ENCODE measurements at regions not wholly inside any gene's neighbourhood (a gene's known extent, or its start where the extent isn't known, plus 50 kb on each side); places are given as distances from the start of the nearest gene placed in this dataset.

GRCh38 chr7:42617071-42617765, 294.7 kb downstream of the C7orf25 start:
- H3K36me3 Mint-ChIP-seq (ENCODE audit: insufficient read depth in 1 of 3, low read depth in 3 of 3): no peaks in the 10 kb centered on the region
- no peak overlapping the region for H4K8ac ChIP-seq (replicated peaks; ENCODE audit: insufficient read length, low read depth, low read length)
- DNase-seq: no peak
- H3K14ac ChIP-seq (ENCODE audit: insufficient read depth, low read length): no peak overlapping the region; the same call in 1 of the 2 replicates
- H2BK5ac ChIP-seq (ENCODE audit: insufficient read length, low read length): no peak overlapping the region
- no peaks in the 10 kb centered on the region for H3K27me3 ChIP-seq (ENCODE audit: insufficient read depth, low read length)
- no peaks in the 10 kb centered on the region for H3K79me1 ChIP-seq (ENCODE audit: insufficient read depth, low read depth, low read length, poor library complexity, severe bottlenecking)
- H2BK120ac ChIP-seq (ENCODE audit: low read depth, low read length, poor library complexity, severe bottlenecking): no peak overlapping the region
- H3K56ac ChIP-seq (ENCODE audit: insufficient read length, low read depth, low read length): no peak overlapping the region
- no peak overlapping the region for H3K27ac Mint-ChIP-seq
- H3K27ac ChIP-seq (ENCODE audit: insufficient read length, low read depth, low read length): no peak overlapping the region
- H3K27me3 Mint-ChIP-seq (ENCODE audit: low read depth): no peaks in the 10 kb centered on the region; the same call in 1 of the 2 replicates
- no CpG with 5 or more reads among the region's 6 CpGs for WGBS (ENCODE audit: extremely low coverage, insufficient read length, low lambda C conversion rate)
- no peak overlapping the region for H4K91ac ChIP-seq (ENCODE audit: insufficient read length, low read depth, low read length)
- H3K9ac ChIP-seq (ENCODE audit: extremely low read depth, insufficient read length, low read length): no peak overlapping the region
- no peak for TF ChIP-seq CTCF (conservative IDR thresholded peaks at IDR 0.05)
- H3T11ph ChIP-seq (ENCODE audit: low read length): no peak overlapping the region
- no peaks in the 10 kb centered on the region for H3K79me2 ChIP-seq (ENCODE audit: insufficient read depth, low read length)
- no peak overlapping the region for H2BK12ac ChIP-seq (ENCODE audit: insufficient read length, low read depth, low read length)
- no peak overlapping the region for H3K23ac ChIP-seq (ENCODE audit: insufficient read length, low read depth, low read length)
- no peak overlapping the region for H2AFZ ChIP-seq (ENCODE audit: low read length)
- no peaks in the 10 kb centered on the region for H3K9me3 Mint-ChIP-seq
- H3K4me1 ChIP-seq (ENCODE audit: insufficient read depth, low read length): no peaks in the 10 kb centered on the region
- no peaks in the 10 kb centered on the region for H3K9me3 ChIP-seq (ENCODE audit: control insufficient read depth, low read depth, low read length)
- no peak overlapping the region for H3K4me3 Mint-ChIP-seq
- H3K4ac ChIP-seq (ENCODE audit: low read depth, low read length): no peak overlapping the region
- no peak overlapping the region for H4K5ac ChIP-seq (ENCODE audit: insufficient read length, low read depth, low read length)
- no peak overlapping the region for H3K18ac ChIP-seq (ENCODE audit: insufficient read length, low read depth, low read length)
- H2AK5ac ChIP-seq (ENCODE audit: insufficient read length, low read length): no peak overlapping the region
- peaks cover 0 to 2% of the 10 kb centered on the region in 2 experiments; a peak in 1 of 4 replicates for H3K4me1 Mint-ChIP-seq
- no peak overlapping the region for H2BK15ac ChIP-seq (ENCODE audit: low read depth, low read length)
- H3K23me2 ChIP-seq (ENCODE audit: insufficient read length, low read depth, low read length, poor library complexity, severe bottlenecking): no peaks in the 10 kb centered on the region
- no peaks in the 10 kb centered on the region for H4K20me1 ChIP-seq (ENCODE audit: control insufficient read depth, insufficient read depth, insufficient read length)
- no peak overlapping the region for H3K4me2 ChIP-seq (ENCODE audit: insufficient read depth, insufficient read length, low read length)
- H2BK20ac ChIP-seq (ENCODE audit: low read depth, low read length, poor library complexity, severe bottlenecking): no peak overlapping the region
